Ovary (tissue), 3 donors: ENCODE measurements at regions not wholly inside any gene's neighbourhood (a gene's known extent, or its start where the extent isn't known, plus 50 kb on each side); places are given as distances from the start of the nearest gene placed in this dataset.

Source experiments
- EP300 ChIP-seq: sonication (generic); formaldehyde crosslinking; IDR thresholded peaks from one replicate; pipeline ENCODE4 v1.6.1; 2017; ENCODE audit warnings: antibody characterized with exemption
- POLR2A ChIP-seq: fragments of 450-650 bp; IDR thresholded peaks from one replicate; pipeline ENCODE4 v1.6.1; 2017; ENCODE audit warnings: antibody characterized with exemption, mild to moderate bottlenecking, moderate library complexity
- TF ChIP-seq, protein P1 (sequence below), 3 donors: fragments of 450-650 bp in 2 of 3; fragments of 200-600 bp in 1 of 3; IDR thresholded peaks; one replicate each; pipeline versions ENCODE4 v1.5.1 to v1.8.0; 2016 to 2022; ENCODE audit warnings: antibody characterized with exemption in 3 of 3, mild to moderate bottlenecking in 1 of 3
- donor health status: DM: no; HTN: no; CAD: no.

DNA sequence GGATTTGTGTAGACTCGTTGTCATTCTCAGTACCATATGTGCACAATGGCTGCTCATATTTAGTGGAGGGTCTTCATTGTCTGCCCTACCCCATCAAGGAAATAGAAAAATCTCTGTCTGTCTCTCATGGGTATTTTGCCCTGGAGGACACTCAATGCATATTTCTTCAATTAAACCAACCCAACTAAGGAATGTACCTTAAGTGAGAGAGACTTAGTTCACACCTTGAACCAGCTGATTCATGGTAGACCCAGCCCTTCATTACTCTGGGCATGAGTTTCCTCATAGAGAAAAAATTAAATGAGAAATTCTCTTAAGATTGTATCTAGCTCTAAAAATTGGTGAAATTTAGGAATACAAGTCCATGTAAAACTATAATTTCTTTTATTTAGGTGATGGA is 107.1 kb upstream of the PLEKHG7 start:
- TF ChIP-seq, protein P1, sequence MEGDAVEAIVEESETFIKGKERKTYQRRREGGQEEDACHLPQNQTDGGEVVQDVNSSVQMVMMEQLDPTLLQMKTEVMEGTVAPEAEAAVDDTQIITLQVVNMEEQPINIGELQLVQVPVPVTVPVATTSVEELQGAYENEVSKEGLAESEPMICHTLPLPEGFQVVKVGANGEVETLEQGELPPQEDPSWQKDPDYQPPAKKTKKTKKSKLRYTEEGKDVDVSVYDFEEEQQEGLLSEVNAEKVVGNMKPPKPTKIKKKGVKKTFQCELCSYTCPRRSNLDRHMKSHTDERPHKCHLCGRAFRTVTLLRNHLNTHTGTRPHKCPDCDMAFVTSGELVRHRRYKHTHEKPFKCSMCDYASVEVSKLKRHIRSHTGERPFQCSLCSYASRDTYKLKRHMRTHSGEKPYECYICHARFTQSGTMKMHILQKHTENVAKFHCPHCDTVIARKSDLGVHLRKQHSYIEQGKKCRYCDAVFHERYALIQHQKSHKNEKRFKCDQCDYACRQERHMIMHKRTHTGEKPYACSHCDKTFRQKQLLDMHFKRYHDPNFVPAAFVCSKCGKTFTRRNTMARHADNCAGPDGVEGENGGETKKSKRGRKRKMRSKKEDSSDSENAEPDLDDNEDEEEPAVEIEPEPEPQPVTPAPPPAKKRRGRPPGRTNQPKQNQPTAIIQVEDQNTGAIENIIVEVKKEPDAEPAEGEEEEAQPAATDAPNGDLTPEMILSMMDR (IDR thresholded peaks at IDR 0.05) = no peak
- TF ChIP-seq EP300 = no peak
- no peak for TF ChIP-seq POLR2A
